Small intestine (tissue), 7 donors: ENCODE measurements at regions not wholly inside any gene's neighbourhood (a gene's known extent, or its start where the extent isn't known, plus 50 kb on each side); places are given as distances from the start of the nearest gene placed in this dataset.

ENCODE experiments used
- DNase-seq, 2 donors: peaks; one replicate each; pipeline versions ENCODE4 v3.0.0 to v3.0.0-alpha.2; 2013
- FAIRE-seq: peaks from 2 replicates; lab custom pipeline; 2012; peaks lifted over from hg19 to GRCh38; lab: Jason Lieb, UNC
- H3K27ac ChIP-seq, 3 donors: one replicate each; pipeline ENCODE4 v1.5.1; 2013; ENCODE audit warnings: low read length in 2 of 3, mild to moderate bottlenecking in 2 of 3, control low read depth in 1 of 3, inconsistent platforms in 1 of 3, low read depth in 1 of 3, moderate library complexity in 1 of 3
- H3K27me3 ChIP-seq, 3 donors: one replicate each; pipeline ENCODE4 v1.6.1; 2013; ENCODE audit warnings: low read length in 3 of 3, inconsistent platforms in 1 of 3; ENCODE audit not compliant: control insufficient read depth in 3 of 3, insufficient read depth in 3 of 3
- H3K36me3 ChIP-seq, 3 donors: one replicate each; pipeline ENCODE4 v1.6.1; 2013; ENCODE audit warnings: low read length in 3 of 3, inconsistent platforms in 1 of 3, low read depth in 1 of 3, mild to moderate bottlenecking in 1 of 3, moderate library complexity in 1 of 3; ENCODE audit not compliant: control insufficient read depth in 3 of 3, insufficient read depth in 2 of 3
- H3K4me1 ChIP-seq, 3 donors: one replicate each; pipeline ENCODE4 v1.6.1; 2013; ENCODE audit warnings: low read length in 2 of 3, inconsistent platforms in 1 of 3, low read depth in 1 of 3, mild to moderate bottlenecking in 1 of 3, moderate library complexity in 1 of 3; ENCODE audit not compliant: control insufficient read depth in 3 of 3, insufficient read depth in 2 of 3
- H3K4me3 ChIP-seq, 3 donors: one replicate each; pipeline ENCODE4 v1.5.1; 2013; ENCODE audit warnings: low read length in 3 of 3, control low read depth in 1 of 3, inconsistent platforms in 1 of 3, low read depth in 1 of 3, mild to moderate bottlenecking in 1 of 3, moderate library complexity in 1 of 3
- H3K9me3 ChIP-seq, 2 donors: one replicate each; pipeline ENCODE4 v1.6.1; 2013; ENCODE audit warnings: low read depth in 1 of 2, low read length in 1 of 2; ENCODE audit not compliant: control insufficient read depth in 2 of 2, insufficient read depth in 1 of 2
- WGBS, 3 donors: extraction: QIAGEN DNeasy Blood & Tissue Kit; methylation state at CpG; one replicate each; pipeline ENCODE4 v1.1.7; 2013; 5-methylcytosine and 5-hydroxymethylcytosine counted together
- donor health status: healthy with polysubstance abuse.
- donor health status: control.
- donor health status: control.
- donor health status: Bipolar disorder and iron deficiency.
- donor health status: healthy.

GRCh38 chr6:165805636-165806035 is 142.6 kb upstream of the PDE10A start:
- no peak for DNase-seq
- Histone ChIP-seq H3K36me3 (no peaks in the 10 kb centered on the region), H3K9me3 (peaks cover 0 to 10% of the 10 kb centered on the region in 2 donors), H3K27ac (no peak overlapping the region), H3K4me3 (no peak overlapping the region), H3K4me1 (no peaks in the 10 kb centered on the region), H3K27me3 (peaks cover 0 to 33% (median 0%) of the 10 kb centered on the region in 3 donors)
- no peak for FAIRE-seq
- 75 to 83% (median 77%) methylated on average over 10 of the region's 10 CpGs for WGBS, 3 donors

DNA sequence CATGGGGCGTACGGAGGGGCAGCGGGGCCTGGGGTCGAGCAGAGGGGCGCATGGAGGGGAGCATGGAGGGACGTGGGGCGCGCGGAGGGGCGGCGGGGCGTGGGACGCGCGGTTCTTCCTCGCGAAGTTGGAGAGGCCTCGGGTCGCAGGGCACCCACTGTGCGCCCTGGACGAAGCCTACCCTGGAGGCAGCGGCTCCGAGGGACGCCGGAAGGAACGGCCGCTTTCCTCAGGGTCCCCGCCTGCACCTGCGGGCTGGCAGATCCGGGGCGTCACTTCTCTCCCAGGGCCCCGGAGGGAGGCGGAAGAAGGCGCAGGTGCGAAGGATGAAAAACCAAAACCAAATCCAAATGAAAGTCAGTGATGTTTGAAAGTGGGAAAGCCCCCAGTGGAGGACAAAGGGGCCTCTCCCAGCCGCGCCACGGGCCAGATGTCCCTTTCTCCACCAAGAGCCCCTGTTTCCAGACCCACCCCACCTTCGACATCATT is 142.1 kb upstream of the PDE10A start:
- no peaks in the 10 kb centered on the region for H3K36me3 ChIP-seq
- 10 to 17% (median 16%) methylated on average over 36 to 39 of the region's 39 CpGs for WGBS, 3 donors
- no peak for DNase-seq
- H3K27me3 ChIP-seq = peaks cover 0 to 31% (median 0%) of the 10 kb centered on the region in 3 donors
- no peaks in the 10 kb centered on the region for H3K4me1 ChIP-seq
- no peak overlapping the region for H3K4me3 ChIP-seq
- H3K27ac ChIP-seq = no peak overlapping the region
- H3K9me3 ChIP-seq = peaks cover 0 to 10% of the 10 kb centered on the region in 2 donors
- no peak for FAIRE-seq

DNA sequence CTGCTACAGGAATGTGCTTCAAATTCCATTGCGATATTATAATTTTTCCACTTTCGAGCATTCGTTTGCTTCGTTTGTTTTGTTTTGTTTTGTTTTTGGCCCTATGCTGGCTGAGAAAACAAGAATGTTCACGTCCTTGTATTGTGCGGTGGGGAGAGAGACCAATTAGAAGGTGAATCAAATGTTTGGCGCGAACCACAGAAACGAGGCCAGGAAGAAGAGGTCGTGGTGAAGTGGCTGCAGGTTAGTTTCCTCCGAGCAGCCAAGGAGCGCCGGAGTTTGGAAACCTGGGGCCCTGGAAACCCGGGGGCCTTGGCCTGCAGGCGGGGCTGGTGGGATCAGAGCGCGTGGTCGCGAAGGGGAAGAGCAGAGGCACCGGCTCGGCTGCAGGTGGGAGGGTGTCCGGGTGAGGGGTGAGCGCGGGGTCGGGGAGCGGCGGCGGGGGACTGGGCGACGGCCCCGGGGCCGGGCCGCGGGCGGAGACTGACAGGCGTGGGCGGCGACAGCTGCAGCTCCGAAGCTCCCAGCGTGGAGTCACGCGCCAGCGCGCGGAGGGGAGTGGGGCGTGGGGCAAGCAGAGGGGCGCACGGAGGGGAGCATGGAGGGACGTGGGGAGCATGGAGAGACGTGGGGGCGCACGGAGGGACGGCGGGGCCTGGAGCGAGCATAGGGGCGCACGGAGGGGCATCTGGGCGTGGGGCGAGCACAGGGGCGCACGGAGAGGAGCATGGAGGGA is 141.5 kb upstream of the PDE10A start:
- 8 to 13% (median 9%) methylated on average over 47 to 61 of the region's 61 CpGs for WGBS, 3 donors
- H3K4me3 ChIP-seq = no peak overlapping the region
- no peak overlapping the region for H3K27ac ChIP-seq
- H3K27me3 ChIP-seq = peaks cover 0 to 31% (median 0%) of the 10 kb centered on the region in 3 donors
- peaks cover 0 to 5% of the 10 kb centered on the region in 2 donors for H3K9me3 ChIP-seq
- no peaks in the 10 kb centered on the region for H3K4me1 ChIP-seq
- no peak for DNase-seq
- FAIRE-seq = no peak
- no peaks in the 10 kb centered on the region for H3K36me3 ChIP-seq

DNA sequence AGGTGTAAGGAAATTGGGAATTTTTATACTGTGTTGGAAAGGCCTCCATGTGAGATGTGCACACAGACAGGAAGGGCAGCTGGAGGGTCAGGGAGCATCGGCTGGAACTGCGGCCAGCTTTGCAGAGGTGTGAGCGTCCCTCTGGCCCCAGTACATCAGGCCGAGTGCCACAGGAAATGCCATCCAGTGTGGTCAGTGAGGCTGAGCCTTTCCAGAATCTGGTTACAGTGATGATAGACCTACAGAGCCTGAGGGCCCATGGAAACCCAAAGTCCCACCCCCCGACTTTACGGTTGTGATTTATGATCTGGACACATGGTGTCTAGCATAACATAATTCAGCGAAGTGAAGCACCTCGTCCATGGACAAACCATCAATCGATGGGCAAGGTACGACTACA is 137.3 kb upstream of the PDE10A start:
- WGBS, 3 donors = 84 to 91% (median 88%) methylated on average over 10 of the region's 10 CpGs
- peaks cover 0 to 20% (median 0%) of the 10 kb centered on the region in 3 donors for H3K27me3 ChIP-seq
- FAIRE-seq = no peak
- H3K4me3 ChIP-seq = no peak overlapping the region
- H3K9me3 ChIP-seq = no peaks in the 10 kb centered on the region
- H3K27ac ChIP-seq = no peak overlapping the region
- no peaks in the 10 kb centered on the region for H3K36me3 ChIP-seq
- no peaks in the 10 kb centered on the region for H3K4me1 ChIP-seq
- DNase-seq = no peak

- Histone ChIP-seq H3K4me1 (no peaks in the 10 kb centered on the region), H3K4me3 (no peak overlapping the region), H3K27ac (no peak overlapping the region), H3K36me3 (no peaks in the 10 kb centered on the region), H3K9me3 (no peaks in the 10 kb centered on the region), H3K27me3 (peaks cover 0 to 14% (median 0%) of the 10 kb centered on the region in 3 donors)
- WGBS, 3 donors = 76 to 82% (median 81%) methylated on average over 8 of the region's 8 CpGs
- FAIRE-seq (no peak), DNase-seq (no peak)
Observed at GRCh38 chr6:165799391-165800153, 136.5 kb upstream of the PDE10A start.

GRCh38 chr6:165798991-165799390 is 135.9 kb upstream of the PDE10A start:
- no peaks in the 10 kb centered on the region for H3K36me3 ChIP-seq
- DNase-seq = no peak
- no peak overlapping the region for H3K4me3 ChIP-seq
- 87 to 90% (median 89%) methylated on average over 4 of the region's 4 CpGs for WGBS, 3 donors
- no peaks in the 10 kb centered on the region for H3K4me1 ChIP-seq
- H3K27ac ChIP-seq = no peak overlapping the region
- FAIRE-seq = no peak
- no peaks in the 10 kb centered on the region for H3K9me3 ChIP-seq
- H3K27me3 ChIP-seq = peaks cover 0 to 9% (median 0%) of the 10 kb centered on the region in 3 donors

- Histone ChIP-seq H3K4me3 (no peak overlapping the region), H3K27me3 (no peaks in the 10 kb centered on the region), H3K9me3 (no peaks in the 10 kb centered on the region), H3K36me3 (no peaks in the 10 kb centered on the region), H3K4me1 (no peaks in the 10 kb centered on the region), H3K27ac (no peak overlapping the region)
- DNase-seq (no peak), FAIRE-seq (no peak)
- WGBS, 3 donors = 87 to 91% (median 91%) methylated on average over 6 of the region's 6 CpGs
Observed at GRCh38 chr6:165794179-165794601, 131.1 kb upstream of the PDE10A start.

DNA sequence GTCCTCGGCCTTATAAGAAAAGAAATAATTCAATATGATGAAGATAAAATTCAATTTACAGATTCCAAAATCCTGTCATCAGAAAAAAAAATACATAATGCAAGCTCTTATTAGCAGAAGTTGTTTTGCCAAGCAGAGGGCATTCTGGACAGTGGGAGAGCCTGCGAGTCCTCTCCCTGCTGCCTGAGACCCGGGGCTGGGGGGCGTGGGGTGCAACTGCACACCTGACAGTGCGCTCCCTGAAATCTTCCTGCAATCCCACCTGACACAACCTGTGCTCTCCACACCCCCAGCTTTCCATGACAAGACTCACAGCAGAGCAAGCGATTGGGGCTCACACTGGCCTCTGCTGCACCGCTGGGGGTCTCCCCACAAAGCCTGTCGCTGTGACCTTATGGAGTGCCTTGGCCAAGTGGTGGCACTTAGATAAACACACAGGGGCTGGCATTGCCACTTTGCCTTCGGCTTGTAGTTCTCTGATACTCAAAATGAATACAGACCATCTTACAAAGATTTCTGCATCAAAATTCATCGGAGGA is 130.3 kb upstream of the PDE10A start:
- no peaks in the 10 kb centered on the region for H3K9me3 ChIP-seq
- no peaks in the 10 kb centered on the region for H3K36me3 ChIP-seq
- H3K27me3 ChIP-seq = no peaks in the 10 kb centered on the region
- no peak for FAIRE-seq
- DNase-seq = no peak
- H3K4me3 ChIP-seq = no peak overlapping the region
- 91 to 92% (median 91%) methylated on average over 10 of the region's 10 CpGs for WGBS, 3 donors
- no peak overlapping the region for H3K27ac ChIP-seq
- H3K4me1 ChIP-seq = no peaks in the 10 kb centered on the region
